ENCODE measurements at regions not wholly inside any gene's neighbourhood (a gene's known extent, or its start where the extent isn't known, plus 50 kb on each side); places are given as distances from the start of the nearest gene placed in this dataset.
"Not testable (repeated sequence)": the region's sequence is repeated elsewhere in the genome, so short reads cannot be mapped to it uniquely, and the experiment has no call there.

GRCh38 chr5:36739751-36740221 is 133.4 kb downstream of the SLC1A3 start:
- in situ Hi-C loops (cut with MboI; ENCODE audit: low pct_unique_long_range_greater_than_20kb, low sequenced_read_pairs), result loop anchor here (25.0 kb wide), 1 partner anchor 123 kb away; no protein-coding TSS in a partner anchor
- peak; percentile 92 for DNase-seq

- in situ Hi-C loops (cut with MboI; ENCODE audit: low pct_unique_long_range_greater_than_20kb, low sequenced_read_pairs), result loop anchor here (25.0 kb wide), 1 partner anchor 122 kb away; no protein-coding TSS in a partner anchor
- DNase-seq, result no peak
These were observed 134.0 kb downstream of the SLC1A3 start for GRCh38 chr5:36740259-36740898.

- DNase-seq, result no peak
- in situ Hi-C loops (cut with MboI; ENCODE audit: low pct_unique_long_range_greater_than_20kb, low sequenced_read_pairs), result loop anchor here (25.0 kb wide), 1 partner anchor 121 kb away; no protein-coding TSS in a partner anchor
These were observed 134.7 kb downstream of the SLC1A3 start for GRCh38 chr5:36741128-36741527.

GRCh38 chr5:36743891-36744772 is 132.4 kb upstream of the NIPBL start:
- DNase-seq, result no peak
- in situ Hi-C loops (cut with MboI; ENCODE audit: low pct_unique_long_range_greater_than_20kb, low sequenced_read_pairs), result loop anchor here (25.0 kb wide), 1 partner anchor 118 kb away; no protein-coding TSS in a partner anchor

- in situ Hi-C loops (cut with MboI; ENCODE audit: low pct_unique_long_range_greater_than_20kb, low sequenced_read_pairs), result loop anchor here (25.0 kb wide), 1 partner anchor 117 kb away; no protein-coding TSS in a partner anchor
- DNase-seq, result peak; percentile 82
These were observed 131.6 kb upstream of the NIPBL start for GRCh38 chr5:36744773-36745589.

GRCh38 chr5:36747794-36748193 is 128.8 kb upstream of the NIPBL start:
- in situ Hi-C loops (cut with MboI; ENCODE audit: low pct_unique_long_range_greater_than_20kb, low sequenced_read_pairs), result loop anchor here (25.0 kb wide), 1 partner anchor 115 kb away; no protein-coding TSS in a partner anchor
- not testable (repeated sequence) for DNase-seq

GRCh38 chr5:36751886-36752285 is 124.7 kb upstream of the NIPBL start:
- in situ Hi-C loops (cut with MboI; ENCODE audit: low pct_unique_long_range_greater_than_20kb, low sequenced_read_pairs), result no loop called here
- no peak for DNase-seq

GRCh38 chr5:36755342-36755741 is 121.2 kb upstream of the NIPBL start:
- DNase-seq, result no peak
- in situ Hi-C loops (cut with MboI; ENCODE audit: low pct_unique_long_range_greater_than_20kb, low sequenced_read_pairs), result no loop called here

GRCh38 chr5:36755920-36756488 is 120.6 kb upstream of the NIPBL start:
- in situ Hi-C loops (cut with MboI; ENCODE audit: low pct_unique_long_range_greater_than_20kb, low sequenced_read_pairs), result no loop called here
- no peak for DNase-seq

GRCh38 chr5:36756848-36757247 is 119.7 kb upstream of the NIPBL start:
- in situ Hi-C loops (cut with MboI; ENCODE audit: low pct_unique_long_range_greater_than_20kb, low sequenced_read_pairs), result no loop called here
- DNase-seq, result no peak

GRCh38 chr5:36759117-36759516 is 117.5 kb upstream of the NIPBL start:
- no peak for DNase-seq
- in situ Hi-C loops (cut with MboI; ENCODE audit: low pct_unique_long_range_greater_than_20kb, low sequenced_read_pairs), result no loop called here

- in situ Hi-C loops (cut with MboI; ENCODE audit: low pct_unique_long_range_greater_than_20kb, low sequenced_read_pairs), result no loop called here
- DNase-seq, result no peak
These were observed 113.1 kb upstream of the NIPBL start for GRCh38 chr5:36763454-36763853.

- DNase-seq, result no peak
- in situ Hi-C loops (cut with MboI; ENCODE audit: low pct_unique_long_range_greater_than_20kb, low sequenced_read_pairs), result no loop called here
These were observed 110.7 kb upstream of the NIPBL start for GRCh38 chr5:36765876-36766275.

- in situ Hi-C loops (cut with MboI; ENCODE audit: low pct_unique_long_range_greater_than_20kb, low sequenced_read_pairs), result no loop called here
- no peak for DNase-seq
These were observed 109.6 kb upstream of the NIPBL start for GRCh38 chr5:36766981-36767380.

GRCh38 chr5:36768450-36768849 is 108.1 kb upstream of the NIPBL start:
- DNase-seq, result no peak
- in situ Hi-C loops (cut with MboI; ENCODE audit: low pct_unique_long_range_greater_than_20kb, low sequenced_read_pairs), result no loop called here

- in situ Hi-C loops (cut with MboI; ENCODE audit: low pct_unique_long_range_greater_than_20kb, low sequenced_read_pairs), result no loop called here
- DNase-seq, result no peak
These were observed 107.3 kb upstream of the NIPBL start for GRCh38 chr5:36769129-36769770.

- in situ Hi-C loops (cut with MboI; ENCODE audit: low pct_unique_long_range_greater_than_20kb, low sequenced_read_pairs), result no loop called here
- no peak for DNase-seq
These were observed 106.4 kb upstream of the NIPBL start for GRCh38 chr5:36770125-36770524.
